Keratinocyte (primary cell): ENCODE measurements at regions not wholly inside any gene's neighbourhood (a gene's known extent, or its start where the extent isn't known, plus 50 kb on each side); places are given as distances from the start of the nearest gene placed in this dataset.

Source experiments
- DNase-seq: peaks from one replicate; pipeline ENCODE4 v3.0.0-alpha.2; 2011; ENCODE audit warnings: low read depth, missing footprints, low spot score
- FAIRE-seq: peaks from 2 replicates; lab custom pipeline; 2011; peaks lifted over from hg19 to GRCh38; lab: Jason Lieb, UNC
- H2AFZ ChIP-seq: 2 replicates; pipeline ENCODE4 v1.6.0; 2012; ENCODE audit warnings: low read length, control low read depth, inconsistent platforms; ENCODE audit not compliant: control insufficient read depth
- H3K27ac ChIP-seq: 2 replicates; pipeline ENCODE4 v1.5.1; 2011; ENCODE audit warnings: low read length; ENCODE audit not compliant: control insufficient read depth, insufficient read depth
- H3K27me3 ChIP-seq: 3 replicates; pipeline ENCODE4 v1.6.0; 2011; ENCODE audit warnings: low read length; ENCODE audit not compliant: control insufficient read depth, insufficient read depth; ENCODE audit errors: extremely low read depth
- H3K36me3 ChIP-seq, 2 experiments: 2 replicates in 1 of 2; 3 replicates in 1 of 2; pipeline ENCODE4 v1.5.1; 2011; ENCODE audit warnings: low read length in 2 of 2, mild to moderate bottlenecking in 1 of 2; ENCODE audit not compliant: control insufficient read depth in 2 of 2, insufficient read depth in 2 of 2; ENCODE audit errors: extremely low read depth in 1 of 2
- H3K4me1 ChIP-seq: 3 replicates; pipeline ENCODE4 v1.5.1; 2011; ENCODE audit warnings: low read length; ENCODE audit not compliant: control insufficient read depth, insufficient read depth; ENCODE audit errors: extremely low read depth
- H3K4me2 ChIP-seq: 3 replicates; pipeline ENCODE4 v1.6.0; 2011; ENCODE audit warnings: low read depth, low read length; ENCODE audit not compliant: control insufficient read depth, insufficient read depth; ENCODE audit errors: extremely low read depth
- H3K4me3 ChIP-seq, 3 experiments: fragments of 200-600 bp in 1 of 3; sonication (generic) in 1 of 3; 2 replicates in 2 of 3; 3 replicates in 1 of 3; pipeline ENCODE4 v1.5.1; 2011 to 2016; ENCODE audit warnings: low read length in 3 of 3, mild to moderate bottlenecking in 3 of 3, control low read depth in 2 of 3, inconsistent platforms in 1 of 3, low read depth in 1 of 3, mixed read lengths in 1 of 3, mixed run types in 1 of 3, moderate library complexity in 1 of 3; ENCODE audit not compliant: control insufficient read depth in 2 of 3, insufficient read depth in 2 of 3; ENCODE audit errors: extremely low read depth in 1 of 3
- H3K79me2 ChIP-seq: 2 replicates; pipeline ENCODE4 v1.6.0; 2012; ENCODE audit warnings: low read length; ENCODE audit not compliant: control insufficient read depth, insufficient read depth
- H3K9ac ChIP-seq: 3 replicates; pipeline ENCODE4 v1.6.0; 2011; ENCODE audit warnings: low read length; ENCODE audit not compliant: control insufficient read depth, insufficient read depth; ENCODE audit errors: extremely low read depth
- H3K9me1 ChIP-seq: 3 replicates; pipeline ENCODE4 v1.6.0; 2011; ENCODE audit warnings: low read length; ENCODE audit not compliant: control insufficient read depth, insufficient read depth; ENCODE audit errors: extremely low read depth
- H3K9me3 ChIP-seq: 2 replicates; pipeline ENCODE4 v1.5.1; 2012; ENCODE audit warnings: low read depth, low read length; ENCODE audit not compliant: control insufficient read depth
- H4K20me1 ChIP-seq: 3 replicates; pipeline ENCODE4 v1.6.0; 2011; ENCODE audit warnings: low read length; ENCODE audit not compliant: control insufficient read depth, insufficient read depth; ENCODE audit errors: extremely low read depth
- EZH2 ChIP-seq: IDR thresholded peaks from one replicate; pipeline ENCODE4 v1.6.1; 2012; ENCODE audit warnings: inconsistent platforms, mild to moderate bottlenecking, low read length, moderate library complexity
- dilution Hi-C: fragments of 300-500 bp; cut with MboI; formaldehyde crosslinking; loops from one replicate; pipeline ENCODE4 v1.7.0; 2020; ENCODE audit warnings: low sequenced_read_pairs; ENCODE audit not compliant: extremely low pct_ligation_motif_present
- TF ChIP-seq, protein P1 (sequence below), 3 experiments: IDR thresholded peaks in 1 of 3; conservative IDR thresholded peaks in 1 of 3; optimal IDR thresholded peaks in 1 of 3; 2 replicates in 2 of 3; 3 replicates in 1 of 3; pipeline versions ENCODE3 to v1.5.1; 2011; ENCODE audit warnings: low read length in 3 of 3, mild to moderate bottlenecking in 3 of 3, moderate library complexity in 2 of 3, control low read depth in 1 of 3, inconsistent platforms in 1 of 3; ENCODE audit not compliant: insufficient read depth in 2 of 3; ENCODE audit errors: extremely low read depth in 1 of 3

GRCh38 chr7:68406480-68406879 lies 1191.8 kb upstream of the AUTS2 start:
- Histone ChIP-seq H4K20me1 (no peaks in the 10 kb centered on the region), H3K9ac (no peak overlapping the region), H3K4me2 (no peak overlapping the region), H3K27me3 (no peaks in the 10 kb centered on the region), H3K36me3 (no peaks in the 10 kb centered on the region), H2AFZ (no peak overlapping the region), H3K27ac (no peak overlapping the region), H3K79me2 (no peaks in the 10 kb centered on the region), H3K4me3 (no peak overlapping the region), H3K9me3 (no peaks in the 10 kb centered on the region), H3K4me1 (no peaks in the 10 kb centered on the region), H3K9me1 (no peaks in the 10 kb centered on the region)
- no peak for DNase-seq
- dilution Hi-C loops = no loop called here
- TF ChIP-seq, protein P1, sequence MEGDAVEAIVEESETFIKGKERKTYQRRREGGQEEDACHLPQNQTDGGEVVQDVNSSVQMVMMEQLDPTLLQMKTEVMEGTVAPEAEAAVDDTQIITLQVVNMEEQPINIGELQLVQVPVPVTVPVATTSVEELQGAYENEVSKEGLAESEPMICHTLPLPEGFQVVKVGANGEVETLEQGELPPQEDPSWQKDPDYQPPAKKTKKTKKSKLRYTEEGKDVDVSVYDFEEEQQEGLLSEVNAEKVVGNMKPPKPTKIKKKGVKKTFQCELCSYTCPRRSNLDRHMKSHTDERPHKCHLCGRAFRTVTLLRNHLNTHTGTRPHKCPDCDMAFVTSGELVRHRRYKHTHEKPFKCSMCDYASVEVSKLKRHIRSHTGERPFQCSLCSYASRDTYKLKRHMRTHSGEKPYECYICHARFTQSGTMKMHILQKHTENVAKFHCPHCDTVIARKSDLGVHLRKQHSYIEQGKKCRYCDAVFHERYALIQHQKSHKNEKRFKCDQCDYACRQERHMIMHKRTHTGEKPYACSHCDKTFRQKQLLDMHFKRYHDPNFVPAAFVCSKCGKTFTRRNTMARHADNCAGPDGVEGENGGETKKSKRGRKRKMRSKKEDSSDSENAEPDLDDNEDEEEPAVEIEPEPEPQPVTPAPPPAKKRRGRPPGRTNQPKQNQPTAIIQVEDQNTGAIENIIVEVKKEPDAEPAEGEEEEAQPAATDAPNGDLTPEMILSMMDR (optimal IDR thresholded peaks at IDR 0.05 in 1 of 3, IDR thresholded peaks at IDR 0.05 in 1 of 3, conservative IDR thresholded peaks at IDR 0.05 in 1 of 3; ENCODE audit: extremely low read depth in 1 of 3, insufficient read depth in 2 of 3, low read length in 3 of 3) = no peak
- TF ChIP-seq EZH2 = no peak
- FAIRE-seq = no peak

GRCh38 chr7:68407460-68407859 lies 1190.8 kb upstream of the AUTS2 start:
- Histone ChIP-seq H3K9me3 (no peaks in the 10 kb centered on the region), H3K4me3 (no peak overlapping the region), H3K4me1 (no peaks in the 10 kb centered on the region), H4K20me1 (no peaks in the 10 kb centered on the region), H3K27ac (no peak overlapping the region), H3K4me2 (no peak overlapping the region), H3K9ac (no peak overlapping the region), H3K79me2 (no peaks in the 10 kb centered on the region), H3K27me3 (no peaks in the 10 kb centered on the region), H3K9me1 (no peaks in the 10 kb centered on the region), H3K36me3 (no peaks in the 10 kb centered on the region), H2AFZ (no peak overlapping the region)
- TF ChIP-seq, protein P1 (optimal IDR thresholded peaks at IDR 0.05 in 1 of 3, IDR thresholded peaks at IDR 0.05 in 1 of 3, conservative IDR thresholded peaks at IDR 0.05 in 1 of 3; ENCODE audit: extremely low read depth in 1 of 3, insufficient read depth in 2 of 3, low read length in 3 of 3) = no peak
- TF ChIP-seq EZH2 = no peak
- FAIRE-seq (no peak), DNase-seq (no peak)
- dilution Hi-C loops = no loop called here
